Endothelial cell of umbilical vein (primary cell): ENCODE measurements at regions not wholly inside any gene's neighbourhood (a gene's known extent, or its start where the extent isn't known, plus 50 kb on each side); places are given as distances from the start of the nearest gene placed in this dataset.

Experiments
- CTCF ChIP-seq, 2 donors: IDR thresholded peaks; 1 replicate in 1 of 2; 2 replicates in 1 of 2; pipeline ENCODE4 v1.5.1; 2011; ENCODE audit warnings: low read length in 2 of 2, mild to moderate bottlenecking in 2 of 2, moderate library complexity in 2 of 2, control low read depth in 1 of 2, inconsistent platforms in 1 of 2, low read depth in 1 of 2; ENCODE audit not compliant: insufficient read depth in 1 of 2; ENCODE audit errors: extremely low read depth in 1 of 2
- EZH2 ChIP-seq: IDR thresholded peaks from 2 replicates; pipeline ENCODE4 v1.6.1; 2012; ENCODE audit warnings: borderline replicate concordance, low read depth, mild to moderate bottlenecking, moderate library complexity, low read length, inconsistent platforms; ENCODE audit not compliant: severe bottlenecking
- FOS ChIP-seq: IDR thresholded peaks from 2 replicates; pipeline ENCODE4 v1.6.1; 2011; ENCODE audit warnings: mild to moderate bottlenecking, low read length, moderate library complexity, borderline replicate concordance; ENCODE audit not compliant: insufficient read depth
- GATA2 ChIP-seq: IDR thresholded peaks from 2 replicates; pipeline ENCODE4 v1.7.0; 2011; ENCODE audit warnings: low read depth, mild to moderate bottlenecking, moderate library complexity, mixed read lengths, low read length; ENCODE audit not compliant: insufficient read length, insufficient read depth
- MAX ChIP-seq: IDR thresholded peaks from 2 replicates; pipeline ENCODE4 v1.6.1; 2011; ENCODE audit not compliant: insufficient read depth, insufficient read length
- POLR2A ChIP-seq: IDR thresholded peaks from 2 replicates; pipeline ENCODE4 v1.6.1; 2012; ENCODE audit warnings: low read depth, mild to moderate bottlenecking, control low read depth, low read length
- POLR2AphosphoS5 ChIP-seq: IDR thresholded peaks from 2 replicates; pipeline ENCODE4 v1.6.1; 2012; ENCODE audit warnings: low read depth, mild to moderate bottlenecking, control low read depth, low read length, moderate library complexity; ENCODE audit not compliant: insufficient read depth

GRCh38 chr20:16209357-16209756, 363.9 kb downstream of the KIF16B start:
- TF ChIP-seq CTCF (IDR thresholded peaks at IDR 0.05; ENCODE audit: extremely low read depth in 1 of 2, insufficient read depth in 1 of 2, low read depth in 1 of 2, low read length in 2 of 2) (no peak), POLR2A (no peak), FOS (no peak), EZH2 (no peak), GATA2 (no peak), MAX (no peak), POLR2AphosphoS5 (no peak)
